NCI-H1417 (cell line): ENCODE measurements at regions not wholly inside any gene's neighbourhood (a gene's known extent, or its start where the extent isn't known, plus 50 kb on each side); places are given as distances from the start of the nearest gene placed in this dataset.
"Not testable (repeated sequence)": the region's sequence is repeated elsewhere in the genome, so short reads cannot be mapped to it uniquely, and the experiment has no call there.

Experiments used
- DNase-seq, 3 experiments: peaks; one replicate each; lab custom pipeline; 2025; lab: John Stamatoyannopoulos, UW

GRCh38 chr5:25570067-25570583 is 925.3 kb upstream of the CDH10 start:
- DNase-seq, result no peak

GRCh38 chr5:25568989-25569625 is 924.3 kb upstream of the CDH10 start:
- DNase-seq, result peak; percentile 5 to 14 (median 12)

- DNase-seq, result no peak
These were observed 923.5 kb upstream of the CDH10 start for GRCh38 chr5:25568294-25568693.

GRCh38 chr5:25567881-25568280 is 923.1 kb upstream of the CDH10 start:
- no peak for DNase-seq

- DNase-seq, result no peak
These were observed 917.9 kb upstream of the CDH10 start for GRCh38 chr5:25562656-25563055.

- DNase-seq, result no peak
These were observed 909.3 kb upstream of the CDH10 start for GRCh38 chr5:25554077-25554476.

- DNase-seq, result peak in 1 of 3 experiments; percentile 45
These were observed 908.2 kb upstream of the CDH10 start for GRCh38 chr5:25552871-25553481.

GRCh38 chr5:25550793-25551192 is 906.0 kb upstream of the CDH10 start:
- DNase-seq, result peak in 1 of 3 experiments; percentile 33

GRCh38 chr5:25544652-25545249 is 900.0 kb upstream of the CDH10 start:
- peak in 2 of 3 experiments; percentile 7 to 45 for DNase-seq

GRCh38 chr5:25540628-25541027 is 895.9 kb upstream of the CDH10 start:
- no peak for DNase-seq

GRCh38 chr5:25539536-25539935 is 894.8 kb upstream of the CDH10 start:
- no peak for DNase-seq

- not testable (repeated sequence) for DNase-seq
These were observed 891.7 kb upstream of the CDH10 start for GRCh38 chr5:25536461-25536860.

GRCh38 chr5:25516141-25516540 is 871.4 kb upstream of the CDH10 start:
- peak in 2 of 3 experiments; percentile 20 to 53 for DNase-seq

GRCh38 chr5:25515525-25515924 is 870.7 kb upstream of the CDH10 start:
- peak in 2 of 3 experiments; percentile 7 to 31 for DNase-seq

GRCh38 chr5:25510692-25511091 is 865.9 kb upstream of the CDH10 start:
- DNase-seq, result not testable (repeated sequence)

- DNase-seq, result not testable (repeated sequence)
These were observed 863.2 kb upstream of the CDH10 start for GRCh38 chr5:25508011-25508410.

GRCh38 chr5:25500635-25501034 is 855.9 kb upstream of the CDH10 start:
- no peak for DNase-seq

- no peak for DNase-seq
These were observed 845.2 kb upstream of the CDH10 start for GRCh38 chr5:25489834-25490538.

GRCh38 chr5:25488119-25488518 is 843.3 kb upstream of the CDH10 start:
- no peak for DNase-seq

GRCh38 chr5:25484391-25484790 is 839.6 kb upstream of the CDH10 start:
- DNase-seq, result no peak

- peak in 2 of 3 experiments; percentile 13 to 71 for DNase-seq
These were observed 836.7 kb upstream of the CDH10 start for GRCh38 chr5:25481463-25481862.

GRCh38 chr5:25459082-25459481 is 814.3 kb upstream of the CDH10 start:
- no peak for DNase-seq
